T-cell (primary cell): ENCODE measurements at regions not wholly inside any gene's neighbourhood (a gene's known extent, or its start where the extent isn't known, plus 50 kb on each side); places are given as distances from the start of the nearest gene placed in this dataset.

Source experiments
- ATAC-seq, 4 experiments: fragments of 200-7000 bp in 3 of 4; fragments of 150-1000 bp in 1 of 4; cut with Tn5 transposase; replicated peaks in 1 of 4; 1 replicate in 3 of 4; 2 replicates in 1 of 4; pipeline ENCODE4 v1.10.0; 2021; ENCODE audit warnings: moderate library complexity in 3 of 4, mild to moderate bottlenecking in 2 of 4, moderate number of reproducible peaks in 1 of 4
- CTCF ChIA-PET, 2 donors: fragments of 300-600 bp; sonication (Branson Sonifier 250); formaldehyde crosslinking; loops; one replicate each; lab custom pipeline; 2022; ENCODE audit warnings: antibody characterized with exemption in 2 of 2; lab: Charles Lee
- POLR2A ChIA-PET, 2 donors: fragments of 300-600 bp; sonication (Branson Sonifier 250); formaldehyde crosslinking; loops; one replicate each; lab custom pipeline; 2022; ENCODE audit warnings: antibody characterized with exemption in 2 of 2; lab: Charles Lee
- DNase-seq, 35 experiments: peaks; one replicate each; pipeline versions ENCODE4 v3.0.0 to v3.0.0-alpha.2; 2013 to 2023
- H3K27ac ChIP-seq: one replicate; pipeline ENCODE4 v1.5.1; 2013; ENCODE audit warnings: low read length
- H3K27me3 ChIP-seq, 2 experiments: replicated peaks in 1 of 2; 1 replicate in 1 of 2; 2 replicates in 1 of 2; pipeline versions ENCODE4 v1.6.1 to v1.7.0; 2013; ENCODE audit warnings: low read length in 1 of 2, mixed read lengths in 1 of 2; ENCODE audit not compliant: control insufficient read depth in 2 of 2, insufficient read depth in 2 of 2; ENCODE audit errors: extremely low read depth in 1 of 2
- H3K36me3 ChIP-seq, 2 donors: 1 replicate in 1 of 2; 2 replicates in 1 of 2; pipeline versions ENCODE4 v1.6.1 to v1.7.0; 2013; ENCODE audit warnings: low read length in 1 of 2; ENCODE audit not compliant: control insufficient read depth in 2 of 2, insufficient read depth in 1 of 2; ENCODE audit errors: extremely low read depth in 1 of 2
- H3K4me1 ChIP-seq, 2 experiments: 1 replicate in 1 of 2; 2 replicates in 1 of 2; pipeline versions ENCODE4 v1.6.1 to v1.7.0; 2013; ENCODE audit warnings: low read length in 2 of 2, mixed read lengths in 1 of 2; ENCODE audit not compliant: insufficient read depth in 2 of 2, control insufficient read depth in 1 of 2; ENCODE audit errors: extremely low read depth in 1 of 2
- H3K4me3 ChIP-seq, 2 donors: 1 replicate in 1 of 2; 2 replicates in 1 of 2; pipeline versions ENCODE4 v1.5.1 to v1.7.0; 2013; ENCODE audit warnings: mild to moderate bottlenecking in 2 of 2, low read length in 1 of 2, moderate library complexity in 1 of 2; ENCODE audit not compliant: control insufficient read depth in 1 of 2; ENCODE audit errors: extremely low read depth in 1 of 2
- H3K9me3 ChIP-seq: 2 replicates; pipeline ENCODE4 v1.7.0; 2013
- H3K27ac Mint-ChIP-seq, 2 donors: one replicate each; pipeline ENCODE4 v1.8.0; 2020 to 2021; ENCODE audit warnings: mild to moderate bottlenecking in 2 of 2, mixed read lengths in 2 of 2
- H3K27me3 Mint-ChIP-seq, 2 donors: one replicate each; pipeline ENCODE4 v1.8.0; 2021 to 2022; ENCODE audit warnings: mixed read lengths in 2 of 2
- H3K36me3 Mint-ChIP-seq: one replicate; pipeline ENCODE4 v1.8.0; 2021; ENCODE audit warnings: mixed read lengths
- H3K4me1 Mint-ChIP-seq, 3 donors: one replicate each; pipeline ENCODE4 v1.8.0; 2020 to 2022; ENCODE audit warnings: mixed read lengths in 3 of 3, mild to moderate bottlenecking in 1 of 3
- H3K4me3 Mint-ChIP-seq, 3 donors: one replicate each; pipeline ENCODE4 v1.8.0; 2020 to 2022; ENCODE audit warnings: mild to moderate bottlenecking in 3 of 3, mixed read lengths in 3 of 3, moderate library complexity in 3 of 3
- H3K9me3 Mint-ChIP-seq, 3 donors: one replicate each; pipeline ENCODE4 v1.8.0; 2020 to 2022; ENCODE audit warnings: mixed read lengths in 3 of 3
- WGBS: methylation state at CpG from one replicate; pipeline ENCODE4 v1.1.5; 2013; ENCODE audit warnings: missing lambda C conversion rate; ENCODE audit not compliant: insufficient coverage; 5-methylcytosine and 5-hydroxymethylcytosine counted together

DNA sequence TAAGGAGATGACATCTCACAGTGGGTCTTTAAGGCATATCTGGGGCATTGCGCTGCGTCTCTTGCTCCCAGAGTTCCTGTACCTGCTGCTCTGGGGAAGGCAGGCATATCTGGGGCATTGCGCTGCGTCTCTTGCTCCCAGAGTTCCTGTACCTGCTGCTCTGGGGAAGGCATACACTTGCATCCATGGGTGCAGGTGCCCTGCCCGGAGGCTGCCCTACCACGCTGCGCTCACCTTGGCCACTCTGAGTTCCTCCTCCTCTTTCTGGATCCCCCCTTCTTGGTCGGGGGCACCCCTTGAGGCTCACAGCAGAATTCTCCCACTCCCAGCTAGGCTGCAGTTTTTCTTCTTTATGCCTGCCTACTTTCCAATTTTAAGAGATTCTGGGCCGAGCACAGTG lies 60.9 kb upstream of the TMTC4 start:
- ATAC-seq (no peak), DNase-seq (no peak)
- POLR2A ChIA-PET: no interaction called here
- H3K4me1 Mint-ChIP-seq: no peaks in the 10 kb centered on the region
- peaks cover 0 to 4% (median 0%) of the 10 kb centered on the region in 3 donors for H3K9me3 Mint-ChIP-seq
- no peak overlapping the region for H3K27ac ChIP-seq
- no peak overlapping the region for H3K27ac Mint-ChIP-seq
- H3K27me3 Mint-ChIP-seq: peaks cover 24 to 29% of the 10 kb centered on the region in 2 donors
- no peaks in the 10 kb centered on the region for H3K9me3 ChIP-seq
- 87% methylated on average over 9 of the region's 9 CpGs for WGBS
- H3K36me3 ChIP-seq: no peaks in the 10 kb centered on the region
- no peaks in the 10 kb centered on the region for H3K36me3 Mint-ChIP-seq
- no peak overlapping the region for H3K4me3 Mint-ChIP-seq
- no peaks in the 10 kb centered on the region for H3K4me1 ChIP-seq
- CTCF ChIA-PET: no interaction called here
- H3K27me3 ChIP-seq: peaks cover 0 to 7% of the 10 kb centered on the region in 2 experiments
- no peak overlapping the region for H3K4me3 ChIP-seq

DNA sequence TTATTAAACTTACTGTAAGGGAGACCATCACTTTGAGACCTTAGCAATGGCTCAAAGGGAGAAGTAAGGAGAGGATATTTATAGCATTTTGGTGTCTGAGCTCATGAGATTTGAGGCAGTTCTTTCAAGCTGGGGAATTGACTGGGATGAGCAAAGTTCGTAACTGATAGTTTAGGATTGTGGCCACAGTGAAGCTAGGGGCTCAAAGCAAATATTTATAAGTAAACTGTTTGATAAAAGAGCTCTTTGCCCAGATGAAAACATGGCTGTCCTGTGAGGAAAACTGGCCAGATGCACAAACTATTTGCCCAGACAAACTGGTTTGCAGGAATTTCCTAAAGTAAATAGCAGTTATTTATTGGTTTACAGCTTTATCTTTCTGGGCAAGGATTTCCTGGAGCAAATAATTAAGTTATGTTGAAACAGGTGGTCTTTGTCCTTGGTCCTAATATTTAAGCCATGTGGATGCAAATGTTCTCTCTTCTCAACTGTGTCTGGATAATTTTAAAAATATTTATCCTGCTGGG lies 59.7 kb upstream of the TMTC4 start:
- H3K4me1 Mint-ChIP-seq: no peaks in the 10 kb centered on the region
- WGBS: 60% methylated on average over 1 of the region's 1 CpG
- no peak overlapping the region for H3K4me3 Mint-ChIP-seq
- ChIA-PET POLR2A (no interaction called here), CTCF (no interaction called here)
- no peak overlapping the region for H3K27ac Mint-ChIP-seq
- DNase-seq (no peak), ATAC-seq (no peak)
- no peak overlapping the region for H3K4me3 ChIP-seq
- no peaks in the 10 kb centered on the region for H3K36me3 ChIP-seq
- H3K36me3 Mint-ChIP-seq: no peaks in the 10 kb centered on the region
- no peaks in the 10 kb centered on the region for H3K9me3 ChIP-seq
- H3K4me1 ChIP-seq: no peaks in the 10 kb centered on the region
- peaks cover 0 to 10% of the 10 kb centered on the region in 2 experiments for H3K27me3 ChIP-seq
- H3K27ac ChIP-seq: no peak overlapping the region
- H3K9me3 Mint-ChIP-seq: peaks cover 0 to 2% (median under 1%) of the 10 kb centered on the region in 3 donors
- peaks cover 25 to 27% of the 10 kb centered on the region in 2 donors for H3K27me3 Mint-ChIP-seq

DNA sequence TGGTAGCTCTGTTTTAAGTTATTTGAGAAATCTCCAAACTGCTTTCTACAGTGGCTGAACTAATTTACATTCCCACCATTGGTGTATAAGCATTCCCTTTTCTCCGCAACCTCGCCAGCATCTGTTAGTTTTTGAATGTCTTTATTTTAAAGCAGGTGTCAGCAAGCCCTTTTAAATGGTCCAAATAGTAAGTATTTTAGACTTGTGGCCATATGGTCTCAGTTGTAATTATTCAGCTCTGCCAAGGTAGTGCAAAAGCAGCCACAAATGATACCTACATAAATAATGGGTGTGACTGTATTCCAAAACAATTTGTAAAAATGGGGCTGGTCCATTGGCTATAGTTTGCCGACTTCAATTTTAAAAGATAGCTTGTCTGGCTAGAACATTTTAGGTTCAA lies 58.7 kb upstream of the TMTC4 start:
- POLR2A ChIA-PET: no interaction called here
- Histone ChIP-seq H3K9me3 (no peaks in the 10 kb centered on the region), H3K27me3 (peaks cover 0 to 11% of the 10 kb centered on the region in 2 experiments), H3K27ac (no peak overlapping the region), H3K36me3 (no peaks in the 10 kb centered on the region), H3K4me3 (no peak overlapping the region), H3K4me1 (no peaks in the 10 kb centered on the region)
- H3K4me3 Mint-ChIP-seq: no peak overlapping the region
- no CpG with 5 or more reads among the region's 3 CpGs for WGBS
- peaks cover 22% of the 10 kb centered on the region in 2 donors for H3K27me3 Mint-ChIP-seq
- CTCF ChIA-PET: no interaction called here
- peaks cover 0 to 5% (median 1%) of the 10 kb centered on the region in 3 donors for H3K9me3 Mint-ChIP-seq
- H3K36me3 Mint-ChIP-seq: no peaks in the 10 kb centered on the region
- no peak for DNase-seq
- H3K4me1 Mint-ChIP-seq: no peaks in the 10 kb centered on the region
- ATAC-seq: no peak
- H3K27ac Mint-ChIP-seq: no peak overlapping the region

DNA sequence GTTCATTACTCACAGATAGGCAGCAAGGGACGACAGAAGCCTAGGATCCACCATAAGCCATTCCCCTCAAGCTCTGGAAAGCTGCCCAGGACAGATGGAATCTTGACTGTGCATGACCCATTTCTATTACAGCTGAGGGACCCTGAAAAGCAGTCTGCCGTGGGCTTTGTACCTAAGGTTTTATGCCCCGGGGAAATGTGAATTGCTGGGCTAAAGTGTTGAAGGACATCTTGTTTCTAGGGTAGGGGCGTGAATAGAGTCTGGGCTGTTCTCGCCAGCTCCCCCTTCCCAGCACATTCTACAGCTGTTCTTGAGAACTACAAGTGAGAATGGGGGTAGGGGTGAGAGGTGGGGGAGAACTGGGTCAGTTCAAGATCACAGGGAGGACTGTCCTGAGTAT lies 53.6 kb upstream of the TMTC4 start:
- H3K4me3 Mint-ChIP-seq: no peak overlapping the region
- Histone ChIP-seq H3K9me3 (no peaks in the 10 kb centered on the region), H3K4me3 (no peak overlapping the region), H3K4me1 (no peaks in the 10 kb centered on the region), H3K36me3 (no peaks in the 10 kb centered on the region), H3K27me3 (peaks cover 0 to 7% of the 10 kb centered on the region in 2 experiments), H3K27ac (no peak overlapping the region)
- no peak for DNase-seq
- no peak overlapping the region for H3K27ac Mint-ChIP-seq
- peaks cover 6 to 17% of the 10 kb centered on the region in 2 donors for H3K27me3 Mint-ChIP-seq
- no peaks in the 10 kb centered on the region for H3K4me1 Mint-ChIP-seq
- WGBS: 58% methylated on average over 2 of the region's 5 CpGs
- no peak for ATAC-seq
- H3K9me3 Mint-ChIP-seq: peaks cover 3 to 9% (median 5%) of the 10 kb centered on the region in 3 donors
- ChIA-PET POLR2A (no interaction called here), CTCF (interaction anchor here in 1 of 2 donors (0.6 kb wide), 1 partner anchor 36 kb away, joined by 3 read pairs; no protein-coding TSS in a partner anchor)
- H3K36me3 Mint-ChIP-seq: no peaks in the 10 kb centered on the region

DNA sequence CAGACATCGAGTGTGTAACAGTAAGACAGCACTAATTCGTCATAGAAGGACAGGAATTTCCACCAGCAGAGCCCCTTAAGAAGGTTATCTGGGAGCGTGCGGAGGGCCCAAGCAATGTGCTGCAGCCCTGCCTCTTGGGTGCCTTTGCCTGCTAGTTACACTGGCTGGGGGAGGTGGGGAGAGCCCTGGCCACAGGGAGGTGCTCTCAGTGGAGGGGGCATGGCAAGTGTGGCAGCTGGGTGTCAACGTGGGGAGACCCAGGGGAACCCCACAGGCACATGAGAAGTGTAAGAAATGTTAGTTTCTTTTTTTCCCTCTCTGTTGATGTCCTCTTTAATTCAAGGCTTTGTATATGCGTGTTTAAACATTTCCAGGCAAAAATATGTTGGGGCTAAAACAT lies 50.9 kb upstream of the TMTC4 start:
- 61% methylated on average over 5 of the region's 6 CpGs for WGBS
- Mint-ChIP-seq H3K4me1 (peaks cover 0 to 8% (median 2%) of the 10 kb centered on the region in 3 donors), H3K27me3 (peaks cover 9 to 20% of the 10 kb centered on the region in 2 donors), H3K4me3 (no peak overlapping the region), H3K36me3 (no peaks in the 10 kb centered on the region), H3K9me3 (peaks cover 4 to 11% (median 5%) of the 10 kb centered on the region in 3 donors), H3K27ac (no peak overlapping the region)
- no peak for DNase-seq
- H3K36me3 ChIP-seq: no peaks in the 10 kb centered on the region
- no peaks in the 10 kb centered on the region for H3K9me3 ChIP-seq
- POLR2A ChIA-PET: interaction anchor here in 1 of 2 donors (0.6 kb wide), 1 partner anchor 481 kb away, joined by 4 read pairs; no protein-coding TSS in a partner anchor
- CTCF ChIA-PET: no interaction called here
- H3K27me3 ChIP-seq: peaks cover 0 to 17% of the 10 kb centered on the region in 2 experiments
- ATAC-seq: no peak
- no peak overlapping the region for H3K4me3 ChIP-seq
- H3K27ac ChIP-seq: no peak overlapping the region
- no peaks in the 10 kb centered on the region for H3K4me1 ChIP-seq

DNA sequence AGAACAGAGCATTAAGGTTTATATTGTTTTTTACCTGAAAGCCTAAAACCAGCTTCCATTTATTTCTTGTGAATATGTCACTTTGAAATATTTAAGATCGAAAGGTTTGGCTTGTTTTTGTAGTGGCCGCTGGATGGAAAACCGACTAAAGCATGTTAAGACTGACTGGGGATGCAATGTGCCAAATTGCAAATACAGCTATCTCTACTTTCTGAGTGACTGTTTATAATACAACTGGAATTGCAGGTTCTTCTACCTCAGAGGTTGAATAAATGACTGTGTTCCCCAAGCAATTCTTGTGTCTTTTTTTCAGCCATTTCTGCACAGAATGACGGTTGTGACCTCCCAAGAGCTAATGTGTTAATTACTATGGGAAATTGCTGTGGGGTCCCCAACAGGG lies 50.0 kb upstream of the TMTC4 start:
- no peaks in the 10 kb centered on the region for H3K36me3 Mint-ChIP-seq
- DNase-seq: no peak
- Histone ChIP-seq H3K27ac (no peak overlapping the region), H3K9me3 (no peaks in the 10 kb centered on the region), H3K36me3 (no peaks in the 10 kb centered on the region), H3K4me1 (no peaks in the 10 kb centered on the region), H3K4me3 (no peak overlapping the region), H3K27me3 (peaks cover 0 to 17% of the 10 kb centered on the region in 2 experiments)
- peaks cover 5 to 18% (median 9%) of the 10 kb centered on the region in 3 donors for H3K9me3 Mint-ChIP-seq
- ChIA-PET POLR2A (no interaction called here), CTCF (no interaction called here)
- WGBS: no CpG with 5 or more reads among the region's 4 CpGs
- peaks cover 10 to 17% of the 10 kb centered on the region in 2 donors for H3K27me3 Mint-ChIP-seq
- H3K27ac Mint-ChIP-seq: no peak overlapping the region
- no peak for ATAC-seq
- no peak overlapping the region for H3K4me3 Mint-ChIP-seq
- H3K4me1 Mint-ChIP-seq: peaks cover 0 to 8% (median 2%) of the 10 kb centered on the region in 3 donors
